Hematopoietic multipotent progenitor cell (in vitro differentiated cells): ENCODE measurements at regions not wholly inside any gene's neighbourhood (a gene's known extent, or its start where the extent isn't known, plus 50 kb on each side); places are given as distances from the start of the nearest gene placed in this dataset.

Experiments used
- DNase-seq, 3 donors: peaks; one replicate each; pipeline ENCODE4 v3.0.0-alpha.2; 2011 to 2015; ENCODE audit warnings: low read depth in 2 of 3, low spot score in 2 of 3

GRCh38 chr2:120598416-120598815 lies 137.3 kb upstream of the GLI2 start:
- no peak for DNase-seq

GRCh38 chr2:120599072-120599471 lies 136.6 kb upstream of the GLI2 start:
- DNase-seq = no peak

DNA sequence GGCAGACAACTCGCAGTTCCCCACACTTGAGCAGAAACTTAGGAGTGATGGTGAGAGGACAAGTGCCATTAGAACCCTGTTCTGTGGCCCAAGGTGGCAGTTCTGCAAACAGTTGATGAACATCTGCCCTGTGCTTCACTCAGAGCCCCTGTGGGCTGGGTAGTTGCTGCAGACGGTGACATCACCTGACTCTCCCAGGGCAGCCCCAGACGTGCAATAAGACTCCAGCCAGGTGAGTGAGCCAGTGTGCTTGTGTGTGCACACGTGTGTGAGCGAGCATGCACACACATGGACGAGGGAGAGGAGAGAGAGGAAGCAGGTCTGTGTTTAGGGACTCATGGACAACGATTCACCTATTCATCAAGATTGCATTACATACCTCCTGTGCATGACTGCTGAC lies 136.0 kb upstream of the GLI2 start:
- DNase-seq = no peak

DNA sequence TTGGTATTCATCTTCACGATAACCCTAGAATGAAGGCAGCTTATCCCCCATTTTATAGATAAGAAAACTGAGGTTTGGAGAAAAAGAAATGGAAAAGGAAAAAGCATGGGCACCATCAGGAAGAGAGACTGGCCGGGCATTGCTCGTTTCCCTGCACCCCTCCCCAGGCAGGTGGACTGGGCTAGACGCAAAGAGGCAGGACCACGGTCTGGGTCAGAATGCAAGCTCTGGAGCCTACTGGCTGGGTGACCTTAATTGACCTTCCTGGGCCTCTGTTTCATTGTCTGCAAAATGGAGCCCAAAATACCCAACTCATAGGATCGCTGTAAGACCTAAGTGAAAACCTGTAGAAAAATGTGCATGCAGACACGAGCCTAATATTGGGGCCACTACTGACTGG lies 135.3 kb upstream of the GLI2 start:
- no peak for DNase-seq

DNA sequence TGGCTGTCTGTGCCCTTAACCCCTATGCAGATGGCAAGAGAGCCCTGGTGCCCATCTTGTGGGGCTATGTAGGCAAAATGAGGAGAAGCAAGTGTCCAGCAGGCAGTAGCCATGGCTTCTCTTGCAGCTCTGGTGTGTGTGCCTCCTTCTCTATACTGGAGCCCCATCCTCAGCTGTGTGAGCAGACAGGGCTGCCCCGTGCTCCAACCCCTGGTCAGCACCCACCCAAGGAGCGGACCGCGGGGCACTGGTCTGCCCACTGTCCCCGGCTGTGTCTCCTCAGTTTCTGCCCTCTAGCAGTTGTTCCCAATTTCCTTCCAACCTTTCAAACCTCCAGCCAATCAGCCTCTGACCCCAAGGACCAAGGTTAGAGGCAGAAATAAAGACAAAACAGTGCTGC lies 134.9 kb upstream of the GLI2 start:
- DNase-seq = no peak

DNA sequence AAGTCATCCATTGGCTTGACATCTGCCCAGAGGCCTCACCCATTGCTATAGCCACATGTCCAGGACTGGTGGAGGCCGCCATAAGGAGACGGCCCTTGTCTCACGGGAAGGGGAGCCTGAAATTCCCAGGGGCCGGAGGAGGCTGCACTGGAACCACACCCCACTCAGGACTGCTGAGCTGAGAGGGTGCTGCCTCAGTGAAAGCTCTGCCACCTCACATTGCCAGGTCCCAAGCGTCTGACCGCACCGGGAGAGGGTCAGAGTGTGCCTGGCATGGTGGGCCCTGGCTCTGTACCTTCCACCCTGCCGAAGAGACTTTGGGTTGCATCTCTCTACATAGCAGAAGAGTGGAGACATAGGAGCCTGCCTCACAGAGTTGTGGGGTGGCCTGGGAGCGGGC lies 134.1 kb upstream of the GLI2 start:
- DNase-seq = no peak

DNA sequence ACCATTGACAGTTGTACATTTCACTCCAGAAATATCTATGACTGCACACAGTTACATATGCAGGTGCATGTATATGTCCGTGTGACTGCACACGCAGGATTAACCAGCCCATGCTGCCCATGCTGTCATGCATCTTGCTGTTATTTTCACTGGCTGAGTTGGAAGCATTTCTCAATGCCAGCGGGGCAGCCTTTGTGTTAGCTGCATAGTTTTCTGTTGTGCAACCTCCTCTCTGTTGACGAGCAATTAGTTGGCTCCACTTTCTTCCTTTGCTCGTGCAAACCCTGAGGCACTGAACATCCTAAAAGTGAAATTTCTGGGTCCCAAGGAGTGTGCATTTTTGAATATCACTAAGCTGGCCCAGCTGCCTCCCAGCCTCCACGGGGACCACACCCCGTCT lies 133.4 kb upstream of the GLI2 start:
- DNase-seq = no peak

GRCh38 chr2:120604767-120605166 lies 130.9 kb upstream of the GLI2 start:
- no peak for DNase-seq

GRCh38 chr2:120605231-120605935 lies 130.3 kb upstream of the GLI2 start:
- peak in 1 of 3 donors; percentile 44 for DNase-seq

GRCh38 chr2:120606280-120606679 lies 129.4 kb upstream of the GLI2 start:
- no peak for DNase-seq

DNA sequence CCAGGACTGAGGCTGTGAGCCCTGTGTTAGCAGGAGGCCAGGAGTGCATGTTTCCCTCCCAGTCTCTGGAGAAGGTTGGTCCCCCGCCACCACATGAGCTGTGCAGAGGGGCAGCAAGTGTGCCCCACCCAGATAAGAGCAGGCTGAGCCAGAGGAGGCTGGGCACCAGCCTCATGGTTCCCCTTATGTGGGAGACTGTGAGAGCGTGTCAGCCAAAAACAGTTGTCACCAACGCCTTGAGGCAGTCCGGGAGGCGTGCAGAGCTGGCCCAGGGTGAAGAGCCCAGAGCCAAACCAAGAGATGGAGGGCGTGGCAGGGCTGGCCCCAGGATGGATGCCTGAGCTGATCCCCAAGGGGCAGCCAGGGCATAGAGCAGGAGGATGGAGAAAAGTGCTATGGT lies 128.7 kb upstream of the GLI2 start:
- DNase-seq = no peak

DNA sequence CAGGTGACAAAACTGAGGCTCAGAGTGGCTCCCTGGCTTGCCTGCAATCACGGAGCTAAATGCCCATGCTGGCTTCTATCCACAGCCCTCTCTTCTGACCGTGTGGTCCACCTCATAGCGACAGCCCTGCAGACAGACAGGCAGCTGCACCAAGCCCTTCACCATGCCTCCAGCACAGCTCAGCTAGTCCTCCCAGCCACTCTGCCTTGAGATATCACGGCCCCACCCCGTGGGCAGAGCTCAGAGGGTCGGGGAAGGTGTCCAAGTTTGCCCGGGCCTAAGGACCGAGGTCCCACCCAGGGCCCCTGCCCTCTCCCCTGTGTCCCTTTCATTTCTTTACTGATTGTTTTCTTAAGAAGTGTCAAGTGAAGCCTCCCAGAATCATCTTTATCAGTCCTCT lies 128.2 kb upstream of the GLI2 start:
- DNase-seq = no peak

- DNase-seq = no peak
These were observed 127.7 kb upstream of the GLI2 start for GRCh38 chr2:120607996-120608395.

GRCh38 chr2:120609826-120610395 lies 125.8 kb upstream of the GLI2 start:
- DNase-seq = no peak

DNA sequence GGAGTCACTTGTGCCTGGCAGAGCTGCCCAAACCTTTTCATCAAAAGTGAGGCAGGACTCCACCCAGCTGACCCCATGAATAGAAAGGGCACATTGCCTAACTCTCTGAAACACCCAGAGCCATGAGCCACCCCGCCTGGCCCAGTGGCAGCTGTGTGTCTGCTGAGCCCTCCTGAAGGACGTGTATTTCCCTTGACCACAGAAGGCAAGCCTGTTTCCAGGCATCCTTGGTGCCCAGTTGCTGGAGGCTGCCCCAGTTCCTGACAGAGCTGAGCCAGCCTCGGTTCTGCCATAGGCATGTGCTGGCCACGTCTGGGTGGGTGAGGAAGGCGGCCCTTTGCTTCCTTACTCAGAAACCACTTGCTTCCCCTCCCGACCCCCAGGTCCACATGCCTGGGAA lies 124.7 kb upstream of the GLI2 start:
- DNase-seq = no peak

DNA sequence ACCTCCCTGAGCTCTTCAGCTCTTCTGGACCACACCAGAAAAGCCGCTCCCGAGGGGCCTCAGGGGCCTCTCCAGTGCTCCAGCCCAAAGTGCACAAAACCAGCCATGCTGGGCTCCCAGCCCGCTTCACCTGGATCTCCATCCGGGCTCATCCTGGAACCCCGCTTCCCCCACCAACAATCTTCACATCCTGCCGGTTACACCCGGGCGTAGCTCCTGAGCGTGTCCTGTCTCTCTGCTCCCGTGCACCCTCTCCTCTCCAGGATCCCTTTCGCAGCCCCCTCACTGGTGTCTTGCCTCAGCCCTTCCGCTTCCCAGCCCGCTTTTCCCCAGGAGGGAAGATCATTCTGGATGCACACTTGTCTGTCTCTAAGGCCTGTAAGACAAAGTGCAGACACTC lies 123.7 kb upstream of the GLI2 start:
- no peak for DNase-seq

GRCh38 chr2:120612471-120612870 lies 123.2 kb upstream of the GLI2 start:
- no peak for DNase-seq

- DNase-seq = no peak
These were observed 122.7 kb upstream of the GLI2 start for GRCh38 chr2:120612931-120613330.

- DNase-seq = no peak
These were observed 121.7 kb upstream of the GLI2 start for GRCh38 chr2:120613742-120614571.

- no peak for DNase-seq
These were observed 120.8 kb upstream of the GLI2 start for GRCh38 chr2:120614901-120615300.

DNA sequence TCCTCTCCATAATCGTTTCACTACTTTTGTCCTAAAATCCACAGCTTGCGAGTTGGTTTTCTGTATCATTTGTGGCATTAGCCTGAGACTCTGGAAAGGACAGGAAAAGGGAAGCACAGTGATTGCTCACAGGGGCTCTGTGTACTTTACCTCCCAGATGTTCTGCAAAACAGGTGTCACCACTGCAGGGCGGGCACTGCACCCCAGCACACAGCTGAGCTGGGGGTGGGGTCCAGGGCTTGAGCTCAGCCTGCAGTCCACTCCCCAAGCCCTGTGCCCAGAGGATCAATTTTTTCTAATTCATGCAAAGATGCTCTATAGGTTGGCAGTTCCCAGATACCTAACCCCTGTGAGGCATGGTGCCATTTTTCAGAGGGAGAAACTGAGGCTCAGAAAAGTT lies 119.4 kb upstream of the GLI2 start:
- DNase-seq = no peak

DNA sequence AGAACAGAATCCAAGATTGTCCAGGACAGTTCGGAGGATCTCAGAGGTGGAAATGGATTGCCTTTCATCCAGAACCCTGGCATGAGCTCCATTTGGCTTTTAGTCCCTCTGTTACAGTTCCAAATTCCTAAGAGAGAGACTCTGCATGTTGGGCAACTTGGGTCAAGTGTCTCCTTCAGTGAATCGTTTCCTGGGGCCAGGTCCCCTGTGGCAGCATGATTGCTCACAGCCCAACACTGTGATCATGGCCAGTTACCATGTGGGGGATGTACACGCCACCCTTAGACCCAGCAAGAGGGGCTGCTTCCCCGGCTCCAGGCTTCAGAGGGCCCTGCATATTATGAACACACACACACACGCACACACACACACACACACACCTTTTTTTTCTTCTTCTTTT lies 118.6 kb upstream of the GLI2 start:
- no peak for DNase-seq
